A204.1 (cell line): ENCODE measurements at regions not wholly inside any gene's neighbourhood (a gene's known extent, or its start where the extent isn't known, plus 50 kb on each side); places are given as distances from the start of the nearest gene placed in this dataset.

Experiments
- FAIRE-seq: peaks from 2 replicates; lab custom pipeline; 2012; peaks lifted over from hg19 to GRCh38; lab: Jason Lieb, UNC

DNA sequence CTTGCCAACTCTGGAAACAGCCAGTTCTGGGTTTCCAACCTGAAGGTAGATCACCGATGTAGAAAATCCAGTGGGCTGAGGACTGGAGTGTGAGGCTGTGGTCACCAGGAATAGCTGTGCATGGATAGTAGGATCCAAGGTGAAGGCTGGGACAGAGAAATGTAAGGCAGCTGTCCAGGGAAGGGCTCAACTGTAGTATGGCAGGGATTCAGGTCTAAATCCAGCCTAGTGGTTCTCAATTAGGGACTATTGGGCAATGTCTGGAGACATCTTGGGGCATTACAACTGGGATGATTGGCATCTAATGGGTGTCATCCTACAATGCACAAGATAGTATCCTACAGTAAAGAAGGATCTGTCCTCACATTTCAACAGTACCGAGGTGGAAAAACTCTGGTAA is 67.7 kb upstream of the RUNX1 start:
- no peak for FAIRE-seq

DNA sequence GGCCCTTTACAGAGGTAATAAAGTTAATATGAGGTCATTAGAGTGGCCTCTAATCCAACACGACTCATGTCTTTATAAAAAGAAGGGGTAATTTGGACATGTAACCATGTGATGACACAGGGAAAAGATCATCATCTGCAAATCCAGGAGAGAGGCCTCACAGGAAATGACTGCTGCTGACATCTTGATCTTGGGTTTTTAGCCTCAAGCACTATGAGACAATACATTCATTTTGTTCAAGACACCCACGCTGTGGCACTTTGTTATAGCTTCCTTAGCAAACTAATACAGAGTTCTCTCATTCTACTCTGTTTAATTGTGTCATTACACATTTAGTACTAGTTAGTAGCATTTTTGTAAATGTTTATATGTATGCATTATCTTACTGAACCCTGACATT is 64.0 kb upstream of the RUNX1 start:
- FAIRE-seq, result no peak

DNA sequence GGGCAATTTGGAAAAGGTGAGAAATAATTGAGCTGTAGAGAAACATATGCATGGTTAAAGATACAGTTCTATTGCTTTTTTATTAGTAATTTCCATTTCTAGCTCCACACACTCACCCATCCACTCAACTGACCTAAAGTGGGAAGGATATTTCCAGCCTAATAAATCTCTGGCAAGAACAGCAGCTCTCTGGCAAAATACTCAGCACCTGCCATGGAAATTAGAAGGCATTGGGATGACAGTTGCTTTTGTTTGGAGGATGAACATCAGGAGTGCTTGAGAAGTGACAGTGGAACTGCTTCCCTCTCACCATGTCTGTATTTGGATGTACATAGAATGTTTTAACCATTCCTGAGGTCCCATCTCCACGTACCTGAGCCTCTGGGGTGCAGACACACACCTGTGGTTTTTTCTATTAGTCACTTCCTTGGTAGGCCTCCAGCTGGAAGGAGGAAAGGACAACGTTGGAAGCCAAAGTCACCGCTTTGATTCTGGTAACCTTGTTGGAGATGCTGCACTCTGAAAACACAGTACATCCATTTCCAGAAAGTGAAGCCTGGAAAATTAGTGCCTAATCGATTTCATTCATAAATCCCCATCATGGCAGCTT is 62.3 kb upstream of the RUNX1 start:
- no peak for FAIRE-seq

DNA sequence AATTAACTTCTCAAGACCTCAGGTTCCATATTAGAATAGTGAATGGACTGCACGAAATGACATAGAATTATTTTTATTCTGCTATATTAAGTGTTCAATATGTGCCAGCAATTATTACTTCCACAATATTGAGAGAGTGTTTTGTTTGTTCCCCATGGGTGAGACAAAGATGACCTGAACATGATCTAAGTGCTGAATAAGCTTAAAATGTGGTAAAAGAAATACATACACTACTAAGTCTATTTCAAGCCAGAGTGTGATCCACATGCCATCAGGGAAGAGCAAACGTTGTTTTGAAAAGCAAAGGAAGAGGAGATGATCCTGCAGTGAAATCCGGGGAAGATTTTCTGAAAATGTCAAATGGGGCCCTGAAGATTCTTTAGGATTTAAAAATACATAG is 59.8 kb upstream of the RUNX1 start:
- FAIRE-seq, result no peak

DNA sequence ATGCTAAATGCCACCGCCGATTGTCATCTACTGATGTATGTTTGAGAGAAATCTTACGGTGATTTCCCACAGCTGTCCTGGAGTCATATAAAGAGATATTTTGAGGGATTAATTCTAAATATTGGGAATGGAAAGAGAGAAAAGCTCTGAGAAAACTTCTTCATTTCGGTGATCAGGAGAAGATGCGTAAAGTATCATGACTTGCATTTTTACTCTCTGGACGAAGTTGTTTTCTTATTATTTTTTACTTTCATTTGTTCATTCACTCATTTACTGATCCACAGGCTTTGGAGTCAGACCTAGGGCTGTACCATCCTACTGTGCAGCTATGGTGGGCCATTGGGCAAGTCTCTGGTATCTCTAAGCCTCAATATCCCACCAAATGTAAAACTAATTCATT is 58.4 kb upstream of the RUNX1 start:
- FAIRE-seq, result no peak

DNA sequence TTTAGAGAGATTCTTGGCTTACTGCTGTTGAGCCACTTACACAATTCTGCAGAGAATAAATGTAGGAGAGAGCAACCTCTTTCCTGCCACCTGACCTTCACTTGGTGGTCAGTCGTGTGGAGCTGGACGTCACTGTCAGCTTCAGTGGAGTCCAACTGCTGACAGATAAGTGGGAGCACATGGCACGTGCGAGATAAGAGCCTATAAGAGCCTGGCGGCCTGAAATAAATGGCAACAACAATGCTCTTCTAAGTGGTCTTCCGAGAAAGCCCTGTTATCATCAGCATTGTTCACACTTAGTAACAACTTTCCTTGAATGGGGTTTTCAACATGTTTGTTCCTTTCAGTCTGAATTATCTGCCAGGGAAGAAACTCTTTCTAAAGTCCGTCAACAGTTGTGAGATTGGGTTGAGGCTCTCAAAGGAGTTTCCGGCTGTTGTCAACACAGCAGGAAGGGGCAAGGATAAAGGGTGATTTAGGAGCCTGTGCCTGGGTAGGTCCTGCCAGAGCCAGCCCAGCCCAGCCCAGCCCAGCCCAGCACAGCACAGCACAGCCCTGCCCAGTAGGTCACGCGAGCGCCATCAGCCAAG is 57.2 kb upstream of the RUNX1 start:
- no peak for FAIRE-seq

DNA sequence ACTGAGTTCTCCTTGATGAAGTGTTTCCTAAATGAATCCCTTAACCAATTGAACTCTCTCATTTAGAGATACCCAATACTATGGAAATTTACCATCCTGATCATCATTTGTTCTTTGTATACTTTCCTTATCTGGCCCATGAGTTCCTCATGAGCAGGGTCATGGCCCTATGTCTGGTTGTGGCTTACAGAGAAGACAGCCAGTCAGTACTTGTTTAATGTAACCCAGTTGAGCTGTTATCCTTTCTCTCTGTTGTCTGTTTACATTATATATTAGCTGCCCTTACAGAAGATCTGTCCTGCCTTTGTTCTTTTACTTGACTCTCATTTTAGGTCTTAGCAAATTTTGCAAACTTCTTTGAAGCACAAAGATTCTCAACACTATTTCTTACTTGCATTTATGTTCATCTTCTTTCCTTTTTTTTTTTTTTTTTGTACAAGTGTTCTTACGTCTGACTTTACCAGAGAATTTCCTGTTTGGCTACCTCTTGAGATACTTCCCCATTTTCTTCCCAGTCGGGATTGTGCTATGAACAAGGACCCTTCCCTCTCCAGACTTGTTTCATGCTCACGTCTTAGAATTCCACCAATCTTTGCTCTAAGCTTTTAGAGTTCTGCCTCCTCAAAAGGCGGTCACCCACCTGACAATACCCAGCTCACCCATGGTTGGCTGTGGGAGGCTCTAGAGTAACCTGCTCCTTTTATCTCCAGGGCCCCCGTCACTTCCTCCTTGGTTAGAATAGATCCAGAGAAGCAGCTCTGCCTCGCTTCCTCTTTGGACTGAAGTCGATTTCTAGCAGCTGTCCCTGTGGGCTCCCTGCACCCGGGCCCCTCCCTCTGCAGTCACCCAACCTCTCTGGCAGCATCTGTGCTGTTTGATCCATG is 53.6 kb upstream of the RUNX1 start:
- no peak for FAIRE-seq

DNA sequence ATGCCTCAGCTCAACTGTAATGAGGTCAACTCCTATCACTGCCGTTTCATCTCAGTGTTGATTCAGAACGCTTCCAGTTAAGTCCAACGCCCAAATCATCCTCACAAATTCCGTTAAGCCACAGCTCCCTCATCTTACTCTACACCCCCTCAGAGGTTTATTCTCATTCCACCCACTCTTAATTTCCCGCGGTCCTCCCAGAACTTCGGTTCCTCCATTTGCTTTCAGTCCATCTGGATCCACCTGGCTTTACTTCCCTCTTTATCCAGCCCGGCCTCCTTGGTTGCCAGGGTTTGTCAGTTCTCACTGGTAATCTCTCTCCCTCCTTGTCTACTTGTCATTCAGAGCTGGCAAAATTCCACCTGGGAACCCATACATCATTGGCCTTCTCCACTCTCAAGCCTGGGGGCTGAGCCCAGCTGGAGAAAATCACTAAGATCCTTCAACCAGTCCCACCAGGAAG is 51.3 kb upstream of the RUNX1 start:
- no peak for FAIRE-seq

DNA sequence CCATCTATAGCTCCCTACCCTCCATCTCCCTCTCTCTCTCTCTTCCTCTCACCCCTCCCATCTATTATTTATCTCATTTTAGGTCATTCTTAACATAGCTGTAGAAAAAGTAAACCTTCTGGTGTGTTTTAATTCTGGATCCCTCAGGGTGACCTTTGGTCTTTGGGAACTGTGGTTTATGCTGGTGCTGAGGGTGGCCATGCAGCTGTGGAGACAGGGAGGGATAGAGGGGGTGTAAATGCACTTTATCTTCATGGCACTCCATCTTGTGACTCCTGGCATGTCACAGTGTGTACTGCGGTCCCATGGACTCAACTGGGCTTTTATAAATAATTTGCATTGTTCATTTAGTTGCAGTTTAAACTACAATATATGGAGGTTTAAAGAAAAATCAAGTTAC is 50.2 kb upstream of the RUNX1 start:
- no peak for FAIRE-seq
